ENCODE measurements at regions not wholly inside any gene's neighbourhood (a gene's known extent, or its start where the extent isn't known, plus 50 kb on each side); places are given as distances from the start of the nearest gene placed in this dataset.
"Not testable (repeated sequence)": the region's sequence is repeated elsewhere in the genome, so short reads cannot be mapped to it uniquely, and the experiment has no call there.

DNA sequence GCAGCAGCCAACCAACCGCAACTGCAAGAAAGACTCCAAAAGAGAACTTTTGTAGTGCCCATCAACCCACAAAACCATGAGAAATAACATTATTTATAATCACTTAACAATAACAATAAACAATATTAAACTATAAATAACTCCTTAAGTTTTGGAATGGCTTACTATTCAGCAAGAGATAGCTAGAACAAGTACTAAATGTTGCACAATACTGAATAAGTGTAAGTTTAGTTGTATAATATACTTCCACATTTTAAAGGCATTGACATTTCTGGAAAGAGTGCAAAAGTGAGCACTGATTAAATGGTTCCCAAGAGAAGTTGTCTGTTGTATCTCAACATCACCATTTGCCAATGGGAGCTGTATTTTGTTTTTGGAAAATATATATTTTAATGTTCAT lies 4176.8 kb upstream of the OR11H1 start:
- TF ChIP-seq ZNF70 (CRISPR knock-in tag; IDR thresholded peaks at IDR 0.05); PATZ1 (CRISPR knock-in tag; IDR thresholded peaks at IDR 0.05; ENCODE audit: borderline replicate concordance); ZFP3 (CRISPR knock-in tag; IDR thresholded peaks at IDR 0.05); RARB (CRISPR knock-in tag; IDR thresholded peaks at IDR 0.05); ZFP30 (CRISPR knock-in tag; IDR thresholded peaks at IDR 0.05); ZNF565 (CRISPR knock-in tag; conservative IDR thresholded peaks at IDR 0.05; ENCODE audit: low read depth); ARNTL (CRISPR knock-in tag; IDR thresholded peaks at IDR 0.05; ENCODE audit: borderline replicate concordance, low read depth); CSDC2 (CRISPR knock-in tag; IDR thresholded peaks at IDR 0.05); ZNF8 (CRISPR knock-in tag; IDR thresholded peaks at IDR 0.05); ESRRG (CRISPR knock-in tag; IDR thresholded peaks at IDR 0.05); OSR1 (CRISPR knock-in tag; IDR thresholded peaks at IDR 0.05); BACH2 (CRISPR knock-in tag; IDR thresholded peaks at IDR 0.05; ENCODE audit: borderline replicate concordance); ISL1 (CRISPR knock-in tag; IDR thresholded peaks at IDR 0.05): not testable (repeated sequence)

Measured in SK-N-SH treated with all-trans-retinoic acid at 6 μM for 48 hours (cell line).